ENCODE measurements at regions not wholly inside any gene's neighbourhood (a gene's known extent, or its start where the extent isn't known, plus 50 kb on each side); places are given as distances from the start of the nearest gene placed in this dataset.
"Not testable (repeated sequence)": the region's sequence is repeated elsewhere in the genome, so short reads cannot be mapped to it uniquely, and the experiment has no call there.

- no peak overlapping the region for H3K27ac ChIP-seq
- H3K4me3 ChIP-seq = no peak overlapping the region
- H3K4me1 ChIP-seq = peaks cover 6% of the 10 kb centered on the region; the same call in 1 of the 2 replicates
- no peak overlapping the region for H3K4me2 ChIP-seq
- no peaks in the 10 kb centered on the region for H4K20me1 ChIP-seq
- no peaks in the 10 kb centered on the region for H3K36me3 ChIP-seq
- no peaks in the 10 kb centered on the region for H3K27me3 ChIP-seq
- TF ChIP-seq Cebpa-rat (IDR thresholded peaks at IDR 0.05) = no peak
- H3K9me3 ChIP-seq = no peaks in the 10 kb centered on the region
- H3K9ac ChIP-seq = no peak overlapping the region
Observed at GRCh38 chr14:21846227-21846885, 172.7 kb upstream of the OR4E1 start.

- Histone ChIP-seq H3K9me3 (peaks cover 7% of the 10 kb centered on the region), H4K20me1 (no peaks in the 10 kb centered on the region), H3K27ac (no peak overlapping the region), H3K9ac (no peak overlapping the region), H3K4me1 (no peaks in the 10 kb centered on the region), H3K36me3 (no peaks in the 10 kb centered on the region), H3K4me3 (no peak overlapping the region), H3K4me2 (no peak overlapping the region), H3K27me3 (no peaks in the 10 kb centered on the region)
- no peak for TF ChIP-seq Cebpa-rat (IDR thresholded peaks at IDR 0.05)
Observed at GRCh38 chr14:21840765-21841164, 167.1 kb upstream of the OR4E1 start.

GRCh38 chr14:21833836-21834235, 160.2 kb upstream of the OR4E1 start:
- Histone ChIP-seq H3K9me3 (peaks cover 24% of the 10 kb centered on the region), H3K27me3 (no peaks in the 10 kb centered on the region), H3K36me3 (no peaks in the 10 kb centered on the region), H3K4me2 (no peak overlapping the region), H3K27ac (no peak overlapping the region), H3K4me1 (peaks cover 8% of the 10 kb centered on the region; the same call in 1 of the 2 replicates), H3K4me3 (no peak overlapping the region), H3K9ac (no peak overlapping the region), H4K20me1 (no peaks in the 10 kb centered on the region)
- no peak for TF ChIP-seq Cebpa-rat (IDR thresholded peaks at IDR 0.05)

GRCh38 chr14:21825845-21826244, 152.2 kb upstream of the OR4E1 start:
- Histone ChIP-seq H3K9ac (no peak overlapping the region), H3K9me3 (no peaks in the 10 kb centered on the region), H3K4me2 (no peak overlapping the region), H3K4me3 (no peak overlapping the region), H3K27ac (no peak overlapping the region), H3K4me1 (peaks cover 8% of the 10 kb centered on the region; the same call in 1 of the 2 replicates), H4K20me1 (no peaks in the 10 kb centered on the region), H3K27me3 (no peaks in the 10 kb centered on the region), H3K36me3 (no peaks in the 10 kb centered on the region)
- TF ChIP-seq Cebpa-rat (IDR thresholded peaks at IDR 0.05) = no peak

GRCh38 chr14:21825149-21825743, 151.6 kb upstream of the OR4E1 start:
- Histone ChIP-seq H3K36me3 (no peaks in the 10 kb centered on the region), H3K4me3 (no peak overlapping the region), H4K20me1 (no peaks in the 10 kb centered on the region), H3K9me3 (no peaks in the 10 kb centered on the region), H3K27ac (no peak overlapping the region), H3K4me1 (peaks cover 8% of the 10 kb centered on the region; the same call in 1 of the 2 replicates), H3K4me2 (no peak overlapping the region), H3K27me3 (no peaks in the 10 kb centered on the region), H3K9ac (no peak overlapping the region)
- TF ChIP-seq Cebpa-rat (IDR thresholded peaks at IDR 0.05) = no peak

GRCh38 chr14:21822109-21822508, 148.5 kb upstream of the OR4E1 start:
- Histone ChIP-seq H3K27ac (no peak overlapping the region), H3K9ac (no peak overlapping the region), H4K20me1 (no peaks in the 10 kb centered on the region), H3K4me2 (no peak overlapping the region), H3K4me3 (no peak overlapping the region), H3K4me1 (no peaks in the 10 kb centered on the region), H3K27me3 (no peaks in the 10 kb centered on the region), H3K36me3 (no peaks in the 10 kb centered on the region), H3K9me3 (peaks cover 4% of the 10 kb centered on the region; the same call in 1 of the 2 replicates)
- TF ChIP-seq Cebpa-rat (IDR thresholded peaks at IDR 0.05) = no peak

- no peaks in the 10 kb centered on the region for H4K20me1 ChIP-seq
- peaks cover 10% of the 10 kb centered on the region; the same call in 1 of the 2 replicates for H3K9me3 ChIP-seq
- no peak for TF ChIP-seq Cebpa-rat (IDR thresholded peaks at IDR 0.05)
- no peak overlapping the region for H3K27ac ChIP-seq
- H3K4me1 ChIP-seq = no peaks in the 10 kb centered on the region
- no peak overlapping the region for H3K9ac ChIP-seq
- no peak overlapping the region for H3K4me2 ChIP-seq
- no peak overlapping the region for H3K4me3 ChIP-seq
- no peaks in the 10 kb centered on the region for H3K36me3 ChIP-seq
- H3K27me3 ChIP-seq = no peaks in the 10 kb centered on the region
Observed at GRCh38 chr14:21820631-21821030, 147.0 kb upstream of the OR4E1 start.

GRCh38 chr14:21819891-21820290, 146.3 kb upstream of the OR4E1 start:
- peaks cover 10% of the 10 kb centered on the region; the same call in 1 of the 2 replicates for H3K9me3 ChIP-seq
- not testable (repeated sequence) for H3K4me1 ChIP-seq, H4K20me1 ChIP-seq, H3K9ac ChIP-seq, H3K27me3 ChIP-seq, H3K4me3 ChIP-seq, H3K36me3 ChIP-seq, H3K4me2 ChIP-seq, H3K27ac ChIP-seq

- H4K20me1 ChIP-seq, H3K4me3 ChIP-seq: not testable (repeated sequence)
Observed at GRCh38 chr14:21817010-21817409, 143.4 kb upstream of the OR4E1 start.

GRCh38 chr14:21807975-21808374, 134.4 kb upstream of the OR4E1 start:
- H3K36me3 ChIP-seq = no peaks in the 10 kb centered on the region
- no peak overlapping the region for H3K4me2 ChIP-seq

More at GRCh38 chr14:21817010-21817409, 143.4 kb upstream of the OR4E1 start:
- not testable (repeated sequence) for H3K4me1 ChIP-seq, H3K27me3 ChIP-seq, H3K36me3 ChIP-seq, H3K9ac ChIP-seq, H3K27ac ChIP-seq, H3K4me2 ChIP-seq
- peaks cover 10% of the 10 kb centered on the region; the same call in 1 of the 2 replicates for H3K9me3 ChIP-seq

More at GRCh38 chr14:21807975-21808374, 134.4 kb upstream of the OR4E1 start:
- H3K9me3 ChIP-seq = no peaks in the 10 kb centered on the region
- TF ChIP-seq Cebpa-rat (IDR thresholded peaks at IDR 0.05) = no peak
- H3K27me3 ChIP-seq = no peaks in the 10 kb centered on the region
- H3K4me3 ChIP-seq = no peak overlapping the region
- H4K20me1 ChIP-seq = no peaks in the 10 kb centered on the region
- no peak overlapping the region for H3K9ac ChIP-seq
- H3K4me1 ChIP-seq = no peaks in the 10 kb centered on the region
- H3K27ac ChIP-seq = no peak overlapping the region

Data from BLaER1 (cell line).